C4-2B (cell line): ENCODE measurements at regions not wholly inside any gene's neighbourhood (a gene's known extent, or its start where the extent isn't known, plus 50 kb on each side); places are given as distances from the start of the nearest gene placed in this dataset.

Source experiments
- ZFX ChIP-seq: fragments of 450-650 bp; IDR thresholded peaks from 2 replicates; pipeline ENCODE4 v1.6.1; 2017
- TF ChIP-seq, protein P1 (sequence below): fragments of 450-650 bp; conservative IDR thresholded peaks from 2 replicates; pipeline ENCODE4 v1.5.1; 2017; ENCODE audit warnings: mild to moderate bottlenecking

DNA sequence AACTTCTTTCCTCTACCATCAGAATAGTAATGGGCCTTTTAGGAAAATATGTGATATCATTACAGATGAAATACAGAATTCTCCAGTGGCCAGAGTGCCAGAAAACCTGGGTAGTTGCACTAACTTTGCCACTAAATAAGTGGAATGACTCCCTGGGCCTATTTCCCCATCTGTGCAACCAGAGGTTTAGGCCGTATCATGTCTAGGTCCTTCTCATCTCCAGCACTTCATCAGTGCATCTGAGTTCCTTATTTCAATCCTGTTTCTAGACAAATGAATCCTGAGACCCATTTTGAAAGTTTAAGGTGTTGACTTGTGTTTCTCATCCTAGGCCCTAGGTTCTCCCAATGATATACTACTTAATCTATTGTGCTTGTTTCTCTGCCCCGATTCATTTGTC is 236.2 kb downstream of the CD83 start:
- TF ChIP-seq, protein P1, sequence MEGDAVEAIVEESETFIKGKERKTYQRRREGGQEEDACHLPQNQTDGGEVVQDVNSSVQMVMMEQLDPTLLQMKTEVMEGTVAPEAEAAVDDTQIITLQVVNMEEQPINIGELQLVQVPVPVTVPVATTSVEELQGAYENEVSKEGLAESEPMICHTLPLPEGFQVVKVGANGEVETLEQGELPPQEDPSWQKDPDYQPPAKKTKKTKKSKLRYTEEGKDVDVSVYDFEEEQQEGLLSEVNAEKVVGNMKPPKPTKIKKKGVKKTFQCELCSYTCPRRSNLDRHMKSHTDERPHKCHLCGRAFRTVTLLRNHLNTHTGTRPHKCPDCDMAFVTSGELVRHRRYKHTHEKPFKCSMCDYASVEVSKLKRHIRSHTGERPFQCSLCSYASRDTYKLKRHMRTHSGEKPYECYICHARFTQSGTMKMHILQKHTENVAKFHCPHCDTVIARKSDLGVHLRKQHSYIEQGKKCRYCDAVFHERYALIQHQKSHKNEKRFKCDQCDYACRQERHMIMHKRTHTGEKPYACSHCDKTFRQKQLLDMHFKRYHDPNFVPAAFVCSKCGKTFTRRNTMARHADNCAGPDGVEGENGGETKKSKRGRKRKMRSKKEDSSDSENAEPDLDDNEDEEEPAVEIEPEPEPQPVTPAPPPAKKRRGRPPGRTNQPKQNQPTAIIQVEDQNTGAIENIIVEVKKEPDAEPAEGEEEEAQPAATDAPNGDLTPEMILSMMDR: no peak
- TF ChIP-seq ZFX: no peak
